B cell (primary cell): ENCODE measurements at regions not wholly inside any gene's neighbourhood (a gene's known extent, or its start where the extent isn't known, plus 50 kb on each side); places are given as distances from the start of the nearest gene placed in this dataset.

Source experiments
- EZH2 ChIP-seq: IDR thresholded peaks from 2 replicates; pipeline ENCODE4 v1.6.1; 2012; ENCODE audit warnings: borderline replicate concordance, low read depth, mild to moderate bottlenecking, moderate library complexity, low read length; ENCODE audit not compliant: insufficient read depth, poor library complexity, severe bottlenecking
- TF ChIP-seq, protein P1 (sequence below): fragments of 200-600 bp; IDR thresholded peaks from one replicate; pipeline ENCODE4 v1.8.0; 2022; ENCODE audit warnings: antibody characterized with exemption, mild to moderate bottlenecking

- TF ChIP-seq, protein P1, sequence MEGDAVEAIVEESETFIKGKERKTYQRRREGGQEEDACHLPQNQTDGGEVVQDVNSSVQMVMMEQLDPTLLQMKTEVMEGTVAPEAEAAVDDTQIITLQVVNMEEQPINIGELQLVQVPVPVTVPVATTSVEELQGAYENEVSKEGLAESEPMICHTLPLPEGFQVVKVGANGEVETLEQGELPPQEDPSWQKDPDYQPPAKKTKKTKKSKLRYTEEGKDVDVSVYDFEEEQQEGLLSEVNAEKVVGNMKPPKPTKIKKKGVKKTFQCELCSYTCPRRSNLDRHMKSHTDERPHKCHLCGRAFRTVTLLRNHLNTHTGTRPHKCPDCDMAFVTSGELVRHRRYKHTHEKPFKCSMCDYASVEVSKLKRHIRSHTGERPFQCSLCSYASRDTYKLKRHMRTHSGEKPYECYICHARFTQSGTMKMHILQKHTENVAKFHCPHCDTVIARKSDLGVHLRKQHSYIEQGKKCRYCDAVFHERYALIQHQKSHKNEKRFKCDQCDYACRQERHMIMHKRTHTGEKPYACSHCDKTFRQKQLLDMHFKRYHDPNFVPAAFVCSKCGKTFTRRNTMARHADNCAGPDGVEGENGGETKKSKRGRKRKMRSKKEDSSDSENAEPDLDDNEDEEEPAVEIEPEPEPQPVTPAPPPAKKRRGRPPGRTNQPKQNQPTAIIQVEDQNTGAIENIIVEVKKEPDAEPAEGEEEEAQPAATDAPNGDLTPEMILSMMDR, result no peak
- TF ChIP-seq EZH2, result no peak
Measured at GRCh38 chr4:174133551-174133950, 149.9 kb downstream of the FBXO8 start.
